CD4-positive, alpha-beta T cell (primary cell): ENCODE measurements at regions not wholly inside any gene's neighbourhood (a gene's known extent, or its start where the extent isn't known, plus 50 kb on each side); places are given as distances from the start of the nearest gene placed in this dataset.

ENCODE experiments used
- ATAC-seq: fragments of 200-7000 bp; cut with Tn5 transposase; one replicate; pipeline ENCODE4 v1.10.0; 2022; ENCODE audit warnings: mild to moderate bottlenecking; ENCODE audit not compliant: poor library complexity
- CTCF ChIA-PET: fragments of 350-600 bp; sonication (Branson Sonifier 250); formaldehyde crosslinking; loops from one replicate; lab custom pipeline; 2021; ENCODE audit warnings: antibody characterized with exemption, inconsistent platforms; lab: Charles Lee
- POLR2A ChIA-PET: fragments of 350-600 bp; sonication (Branson Sonifier 250); formaldehyde crosslinking; loops from one replicate; lab custom pipeline; 2021; ENCODE audit warnings: antibody characterized with exemption, inconsistent platforms; lab: Charles Lee
- DNase-seq, 14 experiments: peaks; one replicate each; pipeline ENCODE4 v3.0.0-alpha.2; 2013 to 2020; ENCODE audit warnings: mixed read lengths in 2 of 14
- H3K27ac ChIP-seq, 2 donors: one replicate each; pipeline versions ENCODE4 v1.5.1 to v1.7.0; 2013; ENCODE audit warnings: low read length in 2 of 2, low read depth in 1 of 2, mild to moderate bottlenecking in 1 of 2
- H3K27me3 ChIP-seq, 2 experiments: 1 replicate in 1 of 2; 2 replicates in 1 of 2; pipeline versions ENCODE4 v1.6.1 to v1.7.0; 2013; ENCODE audit warnings: low read length in 2 of 2, control low read depth in 1 of 2, mild to moderate bottlenecking in 1 of 2, moderate library complexity in 1 of 2; ENCODE audit not compliant: insufficient read depth in 2 of 2, control insufficient read depth in 1 of 2
- H3K36me3 ChIP-seq: one replicate; pipeline ENCODE4 v1.6.1; 2013; ENCODE audit warnings: low read length, control low read depth; ENCODE audit not compliant: insufficient read depth
- H3K4me1 ChIP-seq: one replicate; pipeline ENCODE4 v1.6.1; 2013; ENCODE audit warnings: low read length, control low read depth; ENCODE audit not compliant: insufficient read depth
- H3K4me3 ChIP-seq: one replicate; pipeline ENCODE4 v1.5.1; 2013; ENCODE audit warnings: mild to moderate bottlenecking, low read length, moderate library complexity
- H3K9me3 ChIP-seq, 2 experiments: 1 replicate in 1 of 2; 2 replicates in 1 of 2; pipeline versions ENCODE4 v1.6.1 to v1.7.0; 2013; ENCODE audit warnings: low read length in 2 of 2, mild to moderate bottlenecking in 2 of 2, control low read depth in 1 of 2, moderate library complexity in 1 of 2; ENCODE audit not compliant: control insufficient read depth in 1 of 2, insufficient read depth in 1 of 2
- H3K27ac Mint-ChIP-seq: one replicate; pipeline ENCODE4 v1.8.0; 2020; ENCODE audit warnings: mixed read lengths
- H3K27me3 Mint-ChIP-seq: one replicate; pipeline ENCODE4 v1.8.0; 2021; ENCODE audit warnings: mixed read lengths
- H3K36me3 Mint-ChIP-seq: one replicate; pipeline ENCODE4 v1.8.0; 2021; ENCODE audit warnings: low read depth, mixed read lengths
- H3K4me1 Mint-ChIP-seq: one replicate; pipeline ENCODE4 v1.8.0; 2021; ENCODE audit warnings: low read depth, mixed read lengths
- H3K4me3 Mint-ChIP-seq: one replicate; pipeline ENCODE4 v1.8.0; 2020; ENCODE audit warnings: mild to moderate bottlenecking, mixed read lengths
- H3K9me3 Mint-ChIP-seq: one replicate; pipeline ENCODE4 v1.8.0; 2020; ENCODE audit warnings: mixed read lengths
- CTCF ChIP-seq: fragments of 200-600 bp; IDR thresholded peaks from one replicate; pipeline ENCODE4 v1.8.0; 2022; ENCODE audit warnings: antibody characterized with exemption, mild to moderate bottlenecking
- intact Hi-C, 2 experiments: fragments of 100-400 bp; cut with DNase I in 1 of 2; cut with micrococcal nuclease in 1 of 2; formaldehyde crosslinking; loops; one replicate each; pipeline versions ENCODE4 v1.15.1 to v1.9.0; 2023 to 2025; cut with DNase I, micrococcal nuclease

GRCh38 chr10:44500451-44500850 is 115.6 kb upstream of the CXCL12 start:
- intact Hi-C loops = no loop called here
- no peaks in the 10 kb centered on the region for H3K27me3 ChIP-seq
- DNase-seq = no peak
- no peak for TF ChIP-seq CTCF
- ChIA-PET CTCF (no interaction called here), POLR2A (no interaction called here)
- no peak overlapping the region for H3K27ac Mint-ChIP-seq
- no peak overlapping the region for H3K27ac ChIP-seq
- H3K4me3 Mint-ChIP-seq = no peak overlapping the region
- H3K36me3 Mint-ChIP-seq = no peaks in the 10 kb centered on the region
- H3K4me3 ChIP-seq = no peak overlapping the region
- H3K27me3 Mint-ChIP-seq = no peaks in the 10 kb centered on the region
- no peaks in the 10 kb centered on the region for H3K36me3 ChIP-seq
- H3K9me3 ChIP-seq = no peaks in the 10 kb centered on the region
- peaks cover 7% of the 10 kb centered on the region for H3K9me3 Mint-ChIP-seq
- no peak for ATAC-seq
- no peaks in the 10 kb centered on the region for H3K4me1 Mint-ChIP-seq
- no peaks in the 10 kb centered on the region for H3K4me1 ChIP-seq

- Mint-ChIP-seq H3K4me1 (no peaks in the 10 kb centered on the region), H3K27ac (no peak overlapping the region), H3K9me3 (peaks cover 4% of the 10 kb centered on the region), H3K4me3 (no peak overlapping the region), H3K36me3 (no peaks in the 10 kb centered on the region), H3K27me3 (peaks cover 7% of the 10 kb centered on the region)
- H3K27ac ChIP-seq = no peak overlapping the region
- intact Hi-C loops = no loop called here
- H3K9me3 ChIP-seq = peaks cover 0 to 17% of the 10 kb centered on the region in 2 experiments
- H3K27me3 ChIP-seq = no peaks in the 10 kb centered on the region
- ATAC-seq (no peak), DNase-seq (no peak)
- CTCF ChIA-PET = no interaction called here
- no peaks in the 10 kb centered on the region for H3K36me3 ChIP-seq
- POLR2A ChIA-PET = no interaction called here
- no peak overlapping the region for H3K4me3 ChIP-seq
- TF ChIP-seq CTCF = no peak
- H3K4me1 ChIP-seq = no peaks in the 10 kb centered on the region
These were observed 121.5 kb upstream of the CXCL12 start for GRCh38 chr10:44506386-44506785.

GRCh38 chr10:44510379-44511115 is 125.7 kb upstream of the CXCL12 start:
- H3K27me3 ChIP-seq = no peaks in the 10 kb centered on the region
- peaks cover 0 to 17% of the 10 kb centered on the region in 2 experiments for H3K9me3 ChIP-seq
- no peaks in the 10 kb centered on the region for H3K36me3 Mint-ChIP-seq
- ChIA-PET POLR2A (no interaction called here), CTCF (no interaction called here)
- H3K4me3 ChIP-seq = no peak overlapping the region
- intact Hi-C loops = no loop called here
- peaks cover 6% of the 10 kb centered on the region for H3K9me3 Mint-ChIP-seq
- ATAC-seq (no peak), DNase-seq (no peak)
- H3K27ac Mint-ChIP-seq = no peak overlapping the region
- H3K4me1 ChIP-seq = no peaks in the 10 kb centered on the region
- no peaks in the 10 kb centered on the region for H3K4me1 Mint-ChIP-seq
- no peaks in the 10 kb centered on the region for H3K36me3 ChIP-seq
- H3K4me3 Mint-ChIP-seq = no peak overlapping the region
- H3K27ac ChIP-seq = no peak overlapping the region
- TF ChIP-seq CTCF = no peak
- H3K27me3 Mint-ChIP-seq = peaks cover 7% of the 10 kb centered on the region
